ENCODE measurements at regions not wholly inside any gene's neighbourhood (a gene's known extent, or its start where the extent isn't known, plus 50 kb on each side); places are given as distances from the start of the nearest gene placed in this dataset.

DNA sequence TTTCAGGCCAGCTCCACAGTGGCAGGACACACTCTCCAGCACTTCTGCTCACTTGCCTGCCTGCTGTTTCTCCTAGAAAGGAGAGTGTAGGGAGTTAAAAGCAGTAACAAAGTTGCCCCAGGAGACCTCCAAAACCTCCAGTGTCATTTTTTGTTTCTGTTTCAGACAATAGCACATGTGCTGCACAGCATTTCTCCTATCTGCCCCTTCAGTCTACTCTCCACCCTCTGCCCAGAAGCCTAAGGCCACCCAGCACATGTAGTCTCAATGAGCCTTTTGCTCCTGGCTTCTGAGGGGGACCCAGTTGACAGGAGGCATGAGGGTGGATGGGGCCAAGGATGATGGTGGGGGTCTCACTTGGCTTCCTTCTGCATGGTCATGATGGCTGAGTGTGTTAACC is 329.6 kb upstream of the CLNK start:
- no peak for ATAC-seq
- no peak overlapping the region for H3K4me3 ChIP-seq (ENCODE audit: low read length)
- Mint-ChIP-seq H3K27me3 (ENCODE audit: low read depth in 2 of 2) (peaks cover 0 to 3% of the 10 kb centered on the region in 2 donors), H3K36me3 (no peaks in the 10 kb centered on the region), H3K4me1 (no peaks in the 10 kb centered on the region), H3K27ac (no peak overlapping the region), H3K9me3 (no peaks in the 10 kb centered on the region), H3K4me3 (no peak overlapping the region)
- H3K36me3 ChIP-seq (ENCODE audit: control insufficient read depth, insufficient read depth, low read length), result no peaks in the 10 kb centered on the region
- no peaks in the 10 kb centered on the region for H3K27me3 ChIP-seq (ENCODE audit: control insufficient read depth, insufficient read depth, low read length)
- TF ChIP-seq, protein P1, sequence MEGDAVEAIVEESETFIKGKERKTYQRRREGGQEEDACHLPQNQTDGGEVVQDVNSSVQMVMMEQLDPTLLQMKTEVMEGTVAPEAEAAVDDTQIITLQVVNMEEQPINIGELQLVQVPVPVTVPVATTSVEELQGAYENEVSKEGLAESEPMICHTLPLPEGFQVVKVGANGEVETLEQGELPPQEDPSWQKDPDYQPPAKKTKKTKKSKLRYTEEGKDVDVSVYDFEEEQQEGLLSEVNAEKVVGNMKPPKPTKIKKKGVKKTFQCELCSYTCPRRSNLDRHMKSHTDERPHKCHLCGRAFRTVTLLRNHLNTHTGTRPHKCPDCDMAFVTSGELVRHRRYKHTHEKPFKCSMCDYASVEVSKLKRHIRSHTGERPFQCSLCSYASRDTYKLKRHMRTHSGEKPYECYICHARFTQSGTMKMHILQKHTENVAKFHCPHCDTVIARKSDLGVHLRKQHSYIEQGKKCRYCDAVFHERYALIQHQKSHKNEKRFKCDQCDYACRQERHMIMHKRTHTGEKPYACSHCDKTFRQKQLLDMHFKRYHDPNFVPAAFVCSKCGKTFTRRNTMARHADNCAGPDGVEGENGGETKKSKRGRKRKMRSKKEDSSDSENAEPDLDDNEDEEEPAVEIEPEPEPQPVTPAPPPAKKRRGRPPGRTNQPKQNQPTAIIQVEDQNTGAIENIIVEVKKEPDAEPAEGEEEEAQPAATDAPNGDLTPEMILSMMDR (IDR thresholded peaks at IDR 0.05), result no peak
- DNase-seq, result no peak
- intact Hi-C loops (cut with micrococcal nuclease), result no loop called here
- H3K27ac ChIP-seq (ENCODE audit: low read length), result no peak overlapping the region
- no peaks in the 10 kb centered on the region for H3K4me1 ChIP-seq (ENCODE audit: control insufficient read depth, insufficient read depth, low read length)
- H3K9me3 ChIP-seq (ENCODE audit: control insufficient read depth, insufficient read depth, low read length), result peaks cover 4% of the 10 kb centered on the region

DNA sequence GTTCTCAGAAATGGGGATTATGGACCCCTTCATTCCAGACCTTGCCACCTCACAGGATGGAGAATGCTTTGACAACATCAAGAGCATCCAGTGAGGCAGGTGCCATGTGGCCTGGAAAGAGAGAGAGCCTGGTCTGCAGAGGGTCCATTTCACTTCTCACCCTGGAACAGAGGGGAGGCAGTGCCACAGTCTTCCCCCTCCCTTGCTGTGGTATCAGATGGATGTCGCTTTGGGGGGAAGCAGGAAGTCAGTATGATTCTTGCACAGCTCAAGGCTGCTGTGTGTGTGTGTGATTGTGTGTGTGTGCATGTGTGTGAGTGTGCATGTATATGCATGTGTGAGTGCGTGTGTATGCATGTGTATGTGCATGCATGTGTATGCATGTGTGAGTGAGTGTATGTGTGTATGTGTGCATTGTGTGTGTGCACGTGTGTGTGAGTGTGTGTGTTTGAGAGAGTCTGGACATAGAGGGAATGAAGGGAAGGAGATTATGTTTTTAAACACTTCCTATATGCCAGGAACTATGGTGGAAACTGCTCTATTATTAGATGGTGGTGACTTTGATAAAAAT is 328.6 kb upstream of the CLNK start:
- ATAC-seq (no peak), DNase-seq (no peak)
- Mint-ChIP-seq H3K4me3 (no peak overlapping the region), H3K27ac (no peak overlapping the region), H3K9me3 (no peaks in the 10 kb centered on the region), H3K36me3 (no peaks in the 10 kb centered on the region), H3K4me1 (no peaks in the 10 kb centered on the region), H3K27me3 (ENCODE audit: low read depth in 2 of 2) (peaks cover 0 to 3% of the 10 kb centered on the region in 2 donors)
- 76% methylated on average over 3 of the region's 3 CpGs for WGBS (ENCODE audit: insufficient coverage)
- Histone ChIP-seq H3K9me3 (ENCODE audit: control insufficient read depth, insufficient read depth, low read length) (peaks cover 4% of the 10 kb centered on the region), H3K4me3 (ENCODE audit: low read length) (no peak overlapping the region), H3K4me1 (ENCODE audit: control insufficient read depth, insufficient read depth, low read length) (no peaks in the 10 kb centered on the region), H3K27ac (ENCODE audit: low read length) (no peak overlapping the region), H3K27me3 (ENCODE audit: control insufficient read depth, insufficient read depth, low read length) (no peaks in the 10 kb centered on the region), H3K36me3 (ENCODE audit: control insufficient read depth, insufficient read depth, low read length) (no peaks in the 10 kb centered on the region)
- intact Hi-C loops (cut with micrococcal nuclease), result no loop called here
- TF ChIP-seq, protein P1 (IDR thresholded peaks at IDR 0.05), result no peak

GRCh38 chr4:11011249-11011648 is 326.7 kb upstream of the CLNK start:
- Mint-ChIP-seq H3K4me1 (no peaks in the 10 kb centered on the region), H3K27ac (no peak overlapping the region), H3K27me3 (ENCODE audit: low read depth in 2 of 2) (peaks cover 0 to 3% of the 10 kb centered on the region in 2 donors), H3K4me3 (no peak overlapping the region), H3K36me3 (no peaks in the 10 kb centered on the region), H3K9me3 (no peaks in the 10 kb centered on the region)
- no peak overlapping the region for H3K4me3 ChIP-seq (ENCODE audit: low read length)
- WGBS (ENCODE audit: insufficient coverage), result 94% methylated on average over 3 of the region's 3 CpGs
- H3K36me3 ChIP-seq (ENCODE audit: control insufficient read depth, insufficient read depth, low read length), result no peaks in the 10 kb centered on the region
- ATAC-seq (no peak), DNase-seq (no peak)
- no peaks in the 10 kb centered on the region for H3K4me1 ChIP-seq (ENCODE audit: control insufficient read depth, insufficient read depth, low read length)
- H3K9me3 ChIP-seq (ENCODE audit: control insufficient read depth, insufficient read depth, low read length), result peaks cover 4% of the 10 kb centered on the region
- intact Hi-C loops (cut with micrococcal nuclease), result no loop called here
- H3K27me3 ChIP-seq (ENCODE audit: control insufficient read depth, insufficient read depth, low read length), result no peaks in the 10 kb centered on the region
- H3K27ac ChIP-seq (ENCODE audit: low read length), result no peak overlapping the region
- TF ChIP-seq, protein P1 (IDR thresholded peaks at IDR 0.05), result no peak

- TF ChIP-seq, protein P1 (IDR thresholded peaks at IDR 0.05), result no peak
- Mint-ChIP-seq H3K27me3 (ENCODE audit: low read depth in 2 of 2) (peaks cover 0 to 3% of the 10 kb centered on the region in 2 donors), H3K9me3 (no peaks in the 10 kb centered on the region), H3K36me3 (no peaks in the 10 kb centered on the region), H3K4me3 (no peak overlapping the region), H3K4me1 (no peaks in the 10 kb centered on the region), H3K27ac (no peak overlapping the region)
- intact Hi-C loops (cut with micrococcal nuclease), result no loop called here
- ATAC-seq, result no peak
- Histone ChIP-seq H3K4me3 (ENCODE audit: low read length) (no peak overlapping the region), H3K27me3 (ENCODE audit: control insufficient read depth, insufficient read depth, low read length) (no peaks in the 10 kb centered on the region), H3K27ac (ENCODE audit: low read length) (no peak overlapping the region), H3K9me3 (ENCODE audit: control insufficient read depth, insufficient read depth, low read length) (peaks cover 4% of the 10 kb centered on the region), H3K4me1 (ENCODE audit: control insufficient read depth, insufficient read depth, low read length) (no peaks in the 10 kb centered on the region), H3K36me3 (ENCODE audit: control insufficient read depth, insufficient read depth, low read length) (no peaks in the 10 kb centered on the region)
- WGBS (ENCODE audit: insufficient coverage), result 94% methylated on average over 2 of the region's 2 CpGs
- DNase-seq, result no peak
These were observed 326.1 kb upstream of the CLNK start for GRCh38 chr4:11010624-11011023.
